Globus pallidus (tissue), 1 donor: ENCODE measurements at regions not wholly inside any gene's neighbourhood (a gene's known extent, or its start where the extent isn't known, plus 50 kb on each side); places are given as distances from the start of the nearest gene placed in this dataset.

ENCODE experiments used
- DNase-seq: peaks from one replicate; pipeline ENCODE4 v3.0.0-alpha.2; 2015; ENCODE audit warnings: low spot score

DNA sequence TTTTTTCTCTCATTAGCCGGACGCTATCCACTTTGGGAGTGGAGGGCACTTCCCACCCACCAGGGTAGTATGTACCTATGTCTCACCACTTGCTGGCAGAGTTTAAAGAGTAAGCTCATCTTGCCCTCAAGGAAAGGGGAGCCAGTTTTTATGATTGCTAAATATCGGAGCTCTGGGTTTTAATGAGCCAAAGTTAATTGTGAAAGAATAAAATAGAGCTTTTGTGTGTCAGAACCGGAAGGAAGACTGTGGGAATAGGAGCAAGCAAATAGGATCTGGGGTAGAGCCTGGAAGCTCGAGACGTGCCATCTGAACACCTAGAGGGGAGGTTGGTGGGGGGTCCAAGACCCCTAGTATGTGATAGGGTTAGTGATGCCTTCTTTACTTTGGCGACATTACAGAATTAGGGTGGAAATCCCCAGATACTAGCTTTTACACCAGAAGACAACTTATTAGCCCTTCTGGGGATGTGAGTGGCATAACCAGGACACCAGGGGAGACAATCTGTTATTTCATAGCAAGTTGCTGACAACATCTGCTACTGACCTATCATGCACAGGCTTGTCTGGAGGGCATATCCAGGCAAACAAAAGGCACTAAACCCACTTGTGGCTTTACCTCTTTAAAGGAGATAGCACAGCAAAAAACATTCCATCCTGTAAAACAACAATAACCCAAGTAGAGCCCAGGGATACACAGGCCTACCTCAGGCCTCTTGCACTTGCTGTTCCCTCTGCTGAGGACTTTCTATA is 333.8 kb downstream of the ZNF621 start:
- no peak for DNase-seq

DNA sequence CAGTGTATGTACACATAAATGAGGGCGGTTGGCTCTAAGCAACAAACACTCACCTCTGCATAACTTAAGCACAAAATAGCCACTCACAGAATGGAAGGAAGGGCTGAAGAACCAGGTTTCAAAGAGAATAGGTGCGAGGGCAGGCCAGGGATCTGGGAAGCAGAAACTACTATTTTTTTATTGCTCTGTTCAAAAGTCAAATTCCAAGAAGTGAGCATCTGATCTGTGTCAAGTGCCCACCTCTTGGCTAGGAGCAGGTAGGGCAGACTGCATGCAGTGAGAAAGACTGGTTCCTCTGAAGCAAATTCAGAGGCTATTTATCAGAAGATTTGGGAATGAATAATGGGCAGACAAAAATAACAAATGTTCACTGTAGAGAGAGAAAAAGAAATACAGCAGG is 336.4 kb upstream of the CTNNB1 start:
- DNase-seq = no peak

DNA sequence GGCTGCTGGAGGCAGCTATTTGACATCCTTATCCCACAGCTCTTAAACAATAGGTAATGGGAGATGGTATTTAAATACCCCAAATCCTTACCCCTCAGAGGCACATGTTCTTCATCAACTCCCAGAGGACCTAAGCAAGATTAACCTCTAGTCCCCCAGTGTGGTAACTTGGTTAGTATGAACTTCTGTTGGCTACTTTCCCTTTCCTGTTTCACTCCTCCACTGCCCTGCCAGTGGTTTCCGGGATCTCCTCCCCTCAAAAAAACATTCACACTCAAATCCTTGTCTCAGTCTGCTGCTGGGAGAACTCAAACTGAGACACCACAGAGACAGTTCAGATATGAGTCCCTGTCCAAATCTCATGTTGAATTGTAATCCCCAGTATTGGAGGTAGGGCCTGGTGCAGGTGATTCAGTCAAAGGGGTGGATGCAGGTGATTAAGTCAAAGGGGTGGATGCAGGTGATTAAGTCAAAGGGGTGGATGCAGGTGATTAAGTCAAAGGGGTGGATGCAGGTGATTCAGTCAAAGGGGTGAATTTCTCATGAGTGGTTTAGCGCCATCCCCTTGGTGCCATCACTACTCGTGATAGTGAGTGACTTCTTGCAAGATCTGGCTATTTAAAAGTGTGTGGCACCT is 335.0 kb upstream of the CTNNB1 start:
- DNase-seq = no peak

DNA sequence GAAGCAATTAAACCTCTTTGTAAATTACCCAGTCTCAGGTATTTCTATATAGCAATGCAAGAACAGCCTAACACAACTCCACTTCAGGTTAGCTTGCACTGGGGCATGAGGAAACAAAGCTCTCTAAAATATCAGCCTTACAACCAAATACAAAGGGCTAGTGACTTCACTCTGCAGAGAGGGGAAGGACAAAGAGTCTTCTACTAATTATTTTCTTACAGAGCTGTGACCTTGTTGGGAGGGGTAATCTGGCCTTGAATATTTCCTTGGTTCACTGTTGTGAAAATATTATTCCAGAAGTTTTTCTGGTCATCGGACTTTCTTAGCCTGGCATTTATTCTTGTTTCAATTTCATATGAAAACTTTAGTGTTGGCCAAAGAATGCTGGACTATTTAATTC is 334.4 kb upstream of the CTNNB1 start:
- no peak for DNase-seq

DNA sequence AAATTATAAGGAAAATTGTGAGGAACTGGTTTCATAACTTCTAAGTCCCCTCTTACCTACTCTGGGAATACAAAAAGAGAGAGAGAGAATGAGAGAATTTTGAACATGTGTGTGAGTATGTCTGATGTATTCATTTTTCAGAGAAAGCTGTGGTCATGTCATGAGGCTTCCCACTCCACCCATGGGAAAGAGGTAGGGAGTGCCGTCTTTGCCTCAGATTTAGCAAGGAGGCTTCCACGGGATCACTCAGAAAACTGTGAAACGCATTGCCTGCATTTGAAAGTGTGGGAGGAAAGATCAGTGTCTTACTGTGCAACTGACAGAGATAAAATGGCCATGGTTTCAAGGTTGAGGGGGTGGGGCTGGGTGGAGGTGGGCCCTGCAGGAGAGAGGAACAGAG is 331.5 kb upstream of the CTNNB1 start:
- no peak for DNase-seq

DNA sequence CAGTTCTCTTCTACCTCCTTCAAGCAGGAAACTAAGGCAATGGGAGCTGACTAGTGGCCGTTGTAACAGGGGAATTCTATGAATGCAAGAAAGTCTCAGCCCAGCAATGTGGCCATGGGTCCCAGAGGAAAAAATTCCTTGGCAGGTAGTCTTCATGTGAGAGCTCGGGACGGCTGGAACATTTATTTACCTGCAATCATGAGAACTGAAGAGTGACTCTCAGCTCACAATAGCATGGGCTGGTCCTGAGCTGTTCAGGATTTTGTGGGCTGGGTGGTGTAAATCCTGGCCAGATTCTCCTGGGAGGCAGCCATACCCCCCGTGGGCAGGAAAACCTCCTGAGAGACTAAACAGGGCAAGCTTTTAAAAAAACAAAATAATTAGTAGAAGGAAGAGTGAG is 330.3 kb upstream of the CTNNB1 start:
- DNase-seq = no peak

DNA sequence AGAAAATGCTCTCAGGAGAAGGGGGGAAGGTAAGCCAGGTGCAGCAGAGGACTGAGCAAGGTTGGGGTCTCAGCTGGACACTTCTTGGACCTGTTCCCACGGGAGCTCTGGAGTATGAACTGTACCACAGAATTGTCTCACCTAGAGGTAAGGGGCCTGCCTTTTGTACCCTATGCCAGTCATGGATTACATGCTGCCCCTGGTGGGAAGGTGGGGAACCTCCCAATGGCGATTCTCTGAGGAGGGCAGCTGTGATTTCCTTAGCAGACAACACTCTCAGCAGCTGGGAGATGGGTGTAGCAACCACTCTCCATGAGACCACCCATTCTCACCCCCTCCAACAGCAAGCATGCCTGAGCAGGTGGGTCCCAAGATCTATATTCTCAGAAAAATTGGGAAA is 329.4 kb upstream of the CTNNB1 start:
- DNase-seq = no peak

DNA sequence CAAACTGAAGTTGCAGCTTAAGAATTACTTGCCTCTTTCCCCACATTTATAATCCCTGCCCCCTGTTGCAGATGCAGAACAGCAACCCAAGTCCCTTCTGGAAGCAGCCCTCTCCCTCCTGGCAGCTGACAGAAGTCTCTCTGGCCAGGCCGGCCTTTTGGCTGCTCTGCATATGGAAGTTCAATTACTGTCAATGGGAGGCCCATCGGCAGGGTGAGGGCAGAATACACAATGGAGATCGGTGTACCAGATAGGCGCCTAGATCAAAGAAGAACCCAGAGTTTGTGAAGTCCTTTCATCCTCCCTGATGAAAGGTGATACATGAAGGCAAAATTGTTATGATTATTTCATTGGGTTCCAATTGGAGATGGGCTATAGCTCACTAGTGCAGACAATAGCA is 327.9 kb upstream of the CTNNB1 start:
- DNase-seq = peak; percentile 11

DNA sequence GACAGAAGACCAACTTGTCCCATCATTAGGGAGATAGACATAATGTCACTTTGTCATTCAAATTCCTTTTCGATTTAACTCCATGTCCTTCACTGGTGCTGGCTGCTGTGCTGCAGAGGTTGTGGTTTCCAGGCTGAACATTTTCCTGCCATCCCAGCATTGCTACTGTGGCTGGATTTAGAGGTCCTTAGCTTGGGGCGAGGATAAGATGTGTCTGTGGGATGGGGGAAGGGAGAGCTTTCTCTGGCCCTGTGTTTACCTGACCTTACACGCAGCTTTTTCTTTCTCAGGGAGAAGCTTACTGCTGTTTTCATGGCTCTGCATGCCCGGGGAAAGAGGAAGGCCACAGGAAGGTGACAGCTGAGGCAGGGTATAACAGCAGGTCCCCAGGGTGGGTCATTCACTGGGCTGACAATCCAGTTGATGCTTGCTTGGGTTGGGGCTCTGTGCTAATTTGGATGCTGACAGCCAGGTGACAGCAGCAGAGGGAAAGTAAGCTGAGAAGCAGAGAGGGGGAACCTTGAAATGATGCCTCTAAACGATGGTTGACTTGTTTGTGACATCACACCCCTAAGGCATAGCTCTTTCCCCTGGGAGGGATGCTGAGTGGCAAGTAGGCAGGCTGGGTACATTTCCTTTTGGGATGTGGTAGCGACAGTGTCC is 326.9 kb upstream of the CTNNB1 start:
- DNase-seq = no peak

DNA sequence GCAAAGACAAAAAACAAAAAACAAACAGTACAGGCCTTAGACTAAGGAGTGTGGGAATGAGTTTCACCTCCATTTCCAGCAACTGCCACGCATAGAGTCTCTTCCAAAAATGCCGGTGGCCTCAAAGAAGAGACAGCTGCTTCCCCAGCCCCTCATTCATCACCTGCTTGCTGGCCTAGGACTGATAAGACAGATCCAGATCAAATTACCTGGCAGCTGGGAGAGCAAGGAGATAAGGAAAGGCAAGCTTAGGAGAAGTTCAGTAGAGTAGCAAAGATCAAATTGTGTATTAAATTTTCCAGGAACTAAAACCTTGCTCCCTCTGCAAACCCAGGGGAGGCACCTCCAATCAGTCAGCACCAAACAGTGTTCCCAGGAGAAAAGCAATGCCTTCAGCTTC is 325.8 kb upstream of the CTNNB1 start:
- no peak for DNase-seq

DNA sequence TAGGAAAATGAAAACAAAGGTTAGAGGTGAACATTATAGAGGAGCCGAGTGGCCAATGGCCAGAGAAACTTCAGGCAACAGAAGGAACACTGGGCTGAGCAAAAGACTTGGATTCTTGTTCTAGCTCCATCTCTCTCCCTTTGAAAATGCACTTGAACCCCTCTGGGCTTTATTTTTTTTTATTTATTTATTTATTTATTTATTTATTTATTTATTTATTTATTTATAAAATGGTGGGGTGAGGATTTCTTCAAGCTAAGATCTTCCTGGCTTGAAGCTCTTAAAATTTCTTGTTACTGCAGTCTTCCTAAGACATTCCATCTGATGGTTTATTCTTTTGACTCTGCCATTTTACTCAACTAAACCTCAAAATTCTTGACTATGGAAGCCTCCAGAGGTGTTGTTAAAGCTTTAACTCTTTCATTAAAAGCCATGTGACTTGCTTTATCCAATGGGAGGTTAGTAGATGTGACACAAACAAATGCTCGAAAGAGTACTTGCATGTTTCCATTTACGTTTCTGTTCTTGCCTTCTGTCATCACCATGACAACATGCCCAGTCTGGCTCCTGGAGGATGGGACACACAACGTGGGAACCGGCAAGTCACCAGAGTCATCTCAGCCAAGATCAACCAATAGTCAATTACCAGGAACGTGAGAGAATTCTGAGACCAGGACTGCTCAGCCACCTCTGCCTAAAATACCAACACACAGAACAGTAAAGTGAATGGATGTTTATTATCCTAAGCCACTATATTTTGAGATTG is 325.2 kb upstream of the CTNNB1 start:
- DNase-seq = no peak

DNA sequence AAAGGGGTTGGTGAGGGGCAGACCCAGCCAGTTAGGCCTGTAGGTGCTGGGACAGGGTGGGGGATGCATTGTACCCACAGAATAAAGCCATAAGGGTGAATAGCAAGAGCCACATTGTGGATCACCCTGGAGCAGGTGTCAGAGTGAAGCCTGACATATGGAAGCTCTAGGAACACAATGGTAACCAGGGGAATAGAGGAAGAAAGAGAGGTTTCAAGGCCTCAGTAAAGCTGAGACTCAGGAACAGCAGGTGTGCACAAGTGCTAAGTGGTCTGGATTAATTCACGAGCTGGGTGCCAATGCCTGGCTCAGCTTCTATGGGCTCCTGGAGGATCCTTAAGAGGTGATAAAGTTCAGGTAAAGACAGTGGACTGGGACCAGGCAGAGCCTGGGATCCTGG is 323.7 kb upstream of the CTNNB1 start:
- no peak for DNase-seq

DNA sequence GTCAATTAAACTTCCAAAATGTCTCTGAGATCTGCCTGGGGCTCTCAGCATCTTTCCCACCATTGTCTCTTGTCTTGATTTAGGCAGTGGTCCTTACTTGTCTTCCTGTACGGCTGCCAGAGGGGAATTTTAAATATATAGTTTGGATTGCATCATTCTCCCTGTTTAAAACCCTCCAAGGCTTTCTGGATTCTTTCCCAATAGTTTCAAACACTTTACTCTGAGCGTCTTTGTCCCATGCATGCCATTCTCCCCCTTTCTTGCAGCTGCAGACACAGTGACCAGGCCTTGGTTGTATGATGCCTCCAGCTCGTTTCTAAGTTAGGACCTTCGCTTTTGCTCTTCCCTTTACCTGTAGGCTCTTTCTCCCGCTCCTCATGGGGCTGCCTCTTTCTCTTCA is 323.3 kb upstream of the CTNNB1 start:
- no peak for DNase-seq

DNA sequence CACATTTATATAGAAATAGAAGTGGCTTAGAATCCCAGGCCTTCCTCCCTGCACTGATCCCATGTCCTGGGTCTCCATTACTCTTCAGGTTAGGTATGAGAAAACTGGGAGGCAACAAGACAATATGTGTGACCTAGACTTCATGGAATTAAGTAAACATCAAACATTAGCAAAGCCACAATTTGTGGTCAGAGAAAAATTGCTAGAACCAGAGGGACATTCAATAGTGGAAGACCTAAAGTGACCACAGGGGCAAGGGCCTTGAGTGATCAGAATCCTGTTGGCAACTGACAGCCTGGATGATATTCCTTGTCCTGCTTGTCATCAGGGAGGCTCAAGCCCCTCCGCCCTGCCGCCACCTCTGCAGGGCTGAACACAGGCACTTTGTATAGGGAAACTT is 322.8 kb upstream of the CTNNB1 start:
- no peak for DNase-seq

DNA sequence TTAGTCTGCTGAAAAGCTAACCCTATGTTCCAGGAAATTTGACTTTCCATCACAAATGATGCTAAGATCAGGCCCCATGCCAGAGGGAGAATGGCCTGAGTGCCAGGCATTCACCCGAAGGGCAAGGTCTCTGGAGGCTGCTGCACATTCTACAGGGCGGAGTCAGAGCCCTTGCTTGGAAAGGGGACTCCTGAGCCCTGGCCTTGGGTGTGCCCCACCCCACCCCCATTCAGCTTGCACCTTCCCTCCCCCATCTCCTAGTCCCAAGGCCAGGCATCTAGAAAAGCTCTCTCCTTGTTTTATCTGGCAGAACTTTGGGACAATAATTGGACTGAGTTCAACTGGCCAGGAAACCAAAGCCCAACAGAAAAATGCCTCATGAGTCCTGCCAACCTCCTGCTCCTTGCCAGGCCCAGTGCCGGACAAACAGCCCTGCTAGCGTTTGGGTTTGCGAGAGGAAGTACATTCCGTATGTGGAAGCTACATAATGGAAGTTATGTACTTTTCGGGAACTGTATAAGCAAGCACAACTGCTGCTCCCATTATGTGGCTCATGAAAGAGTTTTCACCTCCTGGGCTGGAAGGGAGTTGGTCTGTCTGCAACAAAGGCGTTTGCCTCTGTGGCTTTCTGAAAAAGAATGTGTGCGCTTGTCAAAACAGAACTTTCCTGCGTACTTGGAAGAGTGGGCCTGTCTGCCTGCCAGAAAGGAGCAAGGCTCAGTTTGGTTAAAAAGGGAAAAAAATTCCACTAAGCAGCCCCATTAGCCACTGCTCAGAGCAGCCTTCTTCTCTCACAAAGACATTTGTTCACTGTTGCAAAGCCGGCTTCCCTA is 321.5 kb upstream of the CTNNB1 start:
- DNase-seq = peak; percentile 72

DNA sequence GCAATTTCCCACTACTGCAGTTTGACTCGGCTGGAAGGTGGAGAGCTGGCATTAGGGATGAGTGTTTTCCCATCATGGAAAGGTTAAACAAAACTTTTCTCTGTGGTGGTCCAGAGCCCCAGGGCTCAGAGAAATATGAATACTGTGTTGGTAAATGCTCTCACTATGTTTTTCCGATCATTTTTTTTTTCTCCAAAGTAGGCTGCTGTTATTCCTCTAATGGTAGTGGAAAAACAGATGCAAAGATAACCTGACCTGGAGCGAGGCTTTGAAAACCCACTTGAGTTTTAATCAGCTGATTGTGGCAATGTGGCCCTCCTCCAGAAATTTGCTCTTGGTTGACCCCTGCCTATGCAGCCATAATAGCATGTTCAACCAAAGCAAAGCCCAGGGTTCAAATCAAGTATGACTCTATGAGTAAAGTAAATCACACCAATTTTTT is 320.8 kb upstream of the CTNNB1 start:
- DNase-seq = no peak

DNA sequence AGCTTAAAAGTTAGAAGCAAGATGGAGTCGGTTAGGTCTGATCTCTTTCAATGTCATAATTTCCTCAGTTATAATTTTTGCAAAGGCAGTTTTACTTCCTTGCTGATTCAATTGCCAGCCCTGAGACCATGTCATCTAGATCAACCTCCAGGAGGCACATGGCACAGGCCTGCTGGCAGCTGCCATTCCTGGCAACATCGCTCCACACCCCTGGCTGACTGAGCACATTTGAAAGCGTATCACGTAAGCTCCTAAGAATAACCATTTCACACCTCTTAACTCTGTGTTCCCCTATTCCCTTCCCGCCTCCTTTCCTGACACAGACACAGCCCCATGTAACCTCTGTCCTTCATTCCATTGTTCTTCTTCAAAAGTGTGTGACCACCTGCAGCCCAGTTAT is 313.9 kb upstream of the CTNNB1 start:
- no peak for DNase-seq

DNA sequence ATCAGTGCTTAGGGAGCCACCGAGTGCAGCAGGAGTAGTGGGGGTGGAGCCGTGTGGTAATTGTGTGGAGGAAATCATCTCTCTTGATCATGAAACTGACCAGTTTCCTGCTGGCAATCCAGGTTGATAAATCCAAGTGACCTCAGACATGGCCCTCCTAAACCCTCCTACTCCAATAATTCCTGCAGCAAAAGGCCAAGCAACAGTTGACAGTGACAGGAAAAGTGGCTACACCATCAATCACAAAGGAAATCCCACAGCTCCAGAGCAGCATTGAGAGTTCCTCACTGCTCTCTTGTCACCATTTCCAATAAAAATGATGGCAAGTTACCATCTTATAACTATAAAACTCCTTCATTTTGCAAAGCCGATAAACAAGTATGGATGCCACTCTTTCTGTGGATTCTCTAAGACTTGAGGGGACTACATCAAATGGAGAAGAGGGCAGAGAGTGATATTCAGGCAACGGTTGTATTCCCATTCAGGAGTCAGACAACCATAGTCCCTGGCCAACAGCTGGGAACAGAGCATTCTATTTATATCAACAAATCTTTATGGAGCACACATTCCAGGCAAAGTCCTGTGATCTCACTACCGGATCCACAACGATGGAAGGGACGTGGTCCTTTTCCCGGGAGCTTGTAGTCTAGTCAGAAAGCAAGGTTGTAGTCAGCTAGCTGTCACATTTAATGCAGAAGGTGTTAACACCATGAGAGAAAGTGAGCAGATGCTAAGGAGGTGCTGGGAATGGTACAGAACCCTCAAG is 312.5 kb upstream of the CTNNB1 start:
- no peak for DNase-seq

DNA sequence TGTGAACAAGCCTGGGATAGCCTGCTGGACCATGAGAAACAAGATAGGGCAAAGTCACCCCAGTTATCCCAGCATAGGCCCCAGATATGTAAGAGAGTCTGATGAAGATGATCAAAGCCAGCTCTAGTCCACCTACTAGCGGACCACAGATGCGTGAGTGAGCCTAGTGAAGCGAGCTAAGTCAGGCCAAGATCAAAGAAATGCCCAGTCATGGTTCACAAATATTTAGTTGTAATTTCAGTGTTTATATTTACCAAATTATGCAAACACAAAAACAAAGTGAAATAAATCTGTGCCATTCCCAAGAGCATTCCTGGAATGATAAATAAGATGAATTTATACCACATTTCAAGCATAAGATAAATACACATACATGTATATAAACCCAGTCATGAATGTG is 308.1 kb upstream of the CTNNB1 start:
- DNase-seq = no peak

DNA sequence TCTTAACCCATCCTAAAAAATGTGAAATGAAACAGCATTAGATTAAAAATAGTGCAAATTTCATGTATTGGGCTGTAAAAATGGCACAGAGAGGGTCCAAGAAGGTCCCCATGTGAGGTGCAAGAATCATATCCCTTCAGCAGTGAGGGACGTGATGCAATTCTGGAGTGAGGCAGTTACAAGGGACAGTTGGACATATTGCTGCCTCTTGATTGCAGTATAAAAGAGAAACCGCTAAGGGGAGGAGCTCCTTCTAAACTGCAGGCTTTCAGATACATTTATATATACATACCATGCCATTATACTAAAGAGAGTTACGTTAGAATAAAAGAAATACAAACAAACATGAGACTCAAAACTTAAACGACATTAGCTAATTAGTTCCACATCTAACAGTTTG is 304.2 kb upstream of the CTNNB1 start:
- no peak for DNase-seq

DNA sequence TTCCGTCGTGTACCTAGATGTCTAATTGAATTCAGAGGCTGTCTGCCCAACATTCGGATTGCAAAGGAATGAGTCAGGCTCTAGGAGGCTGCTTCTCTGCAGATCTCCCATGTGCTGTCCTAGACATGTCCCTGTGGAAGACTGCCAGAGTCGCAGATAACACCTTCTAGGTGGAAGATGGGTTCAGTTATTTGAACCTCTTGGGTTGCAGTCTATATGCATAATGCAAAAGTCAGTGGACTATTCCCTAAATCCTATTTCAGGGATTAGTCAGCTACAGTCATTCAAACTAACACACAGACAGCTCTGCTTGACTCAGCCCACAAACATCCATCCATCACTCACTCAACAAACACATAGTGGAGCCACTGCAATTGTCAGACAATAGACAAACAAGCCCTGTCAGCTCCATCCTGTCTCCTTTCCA is 300.0 kb upstream of the CTNNB1 start:
- DNase-seq = no peak
